ENCODE measurements at regions not wholly inside any gene's neighbourhood (a gene's known extent, or its start where the extent isn't known, plus 50 kb on each side); places are given as distances from the start of the nearest gene placed in this dataset.
"Not testable (repeated sequence)": the region's sequence is repeated elsewhere in the genome, so short reads cannot be mapped to it uniquely, and the experiment has no call there.

GRCh38 chr15:32536507-32537172 lies 56.6 kb upstream of the GOLGA8N start:
- intact Hi-C loops (cut with micrococcal nuclease; ENCODE audit: unreplicated experiment); DNase-seq (ENCODE audit: low read depth, low spot score); H3K9me3 ChIP-seq (ENCODE audit: control insufficient read depth, insufficient read depth, low read depth, low read length); H3K4me1 ChIP-seq (ENCODE audit: control insufficient read depth, insufficient read depth, low read length); POLR2A ChIA-PET; in situ Hi-C loops (cut with HindIII; ENCODE audit: low pct_unique_long_range_greater_than_20kb, low sequenced_read_pairs); CTCF ChIA-PET; H3K36me3 ChIP-seq (ENCODE audit: control insufficient read depth, insufficient read depth, low read length); H3K27me3 ChIP-seq (ENCODE audit: control insufficient read depth, insufficient read depth, low read length); BruUV-seq (replicated peaks): not testable (repeated sequence)
- Histone ChIP-seq H3K27ac (ENCODE audit: low read length) (peak overlapping the region; percentile 61), H3K4me3 (ENCODE audit: low read depth in 2 of 2, low read length in 2 of 2) (peak overlapping the region; percentile 41 to 53)
- ATAC-seq = peak; percentile 100

GRCh38 chr15:32536057-32536493 lies 57.2 kb upstream of the GOLGA8N start:
- not testable (repeated sequence) for H3K4me3 ChIP-seq (ENCODE audit: low read depth in 2 of 2, low read length in 2 of 2)

GRCh38 chr15:32535150-32535898 lies 57.9 kb upstream of the GOLGA8N start:
- BruUV-seq (replicated peaks); H3K9me3 ChIP-seq (ENCODE audit: control insufficient read depth, insufficient read depth, low read depth, low read length); H3K4me3 ChIP-seq (ENCODE audit: low read depth in 2 of 2, low read length in 2 of 2); ATAC-seq; H3K4me1 ChIP-seq (ENCODE audit: control insufficient read depth, insufficient read depth, low read length); in situ Hi-C loops (cut with HindIII; ENCODE audit: low pct_unique_long_range_greater_than_20kb, low sequenced_read_pairs); DNase-seq (ENCODE audit: low read depth, low spot score); intact Hi-C loops (cut with micrococcal nuclease; ENCODE audit: unreplicated experiment); H3K36me3 ChIP-seq (ENCODE audit: control insufficient read depth, insufficient read depth, low read length); CTCF ChIA-PET; H3K27ac ChIP-seq (ENCODE audit: low read length); H3K27me3 ChIP-seq (ENCODE audit: control insufficient read depth, insufficient read depth, low read length); POLR2A ChIA-PET: not testable (repeated sequence)

More at GRCh38 chr15:32536057-32536493, 57.2 kb upstream of the GOLGA8N start:
- BruUV-seq (replicated peaks); H3K27me3 ChIP-seq (ENCODE audit: control insufficient read depth, insufficient read depth, low read length); H3K4me1 ChIP-seq (ENCODE audit: control insufficient read depth, insufficient read depth, low read length); intact Hi-C loops (cut with micrococcal nuclease; ENCODE audit: unreplicated experiment); DNase-seq (ENCODE audit: low read depth, low spot score); H3K27ac ChIP-seq (ENCODE audit: low read length); in situ Hi-C loops (cut with HindIII; ENCODE audit: low pct_unique_long_range_greater_than_20kb, low sequenced_read_pairs); POLR2A ChIA-PET; H3K9me3 ChIP-seq (ENCODE audit: control insufficient read depth, insufficient read depth, low read depth, low read length); H3K36me3 ChIP-seq (ENCODE audit: control insufficient read depth, insufficient read depth, low read length); CTCF ChIA-PET: not testable (repeated sequence)
- ATAC-seq = peak; percentile 69

- H3K9me3 ChIP-seq (ENCODE audit: control insufficient read depth, insufficient read depth, low read depth, low read length); intact Hi-C loops (cut with micrococcal nuclease; ENCODE audit: unreplicated experiment); H3K4me1 ChIP-seq (ENCODE audit: control insufficient read depth, insufficient read depth, low read length); DNase-seq (ENCODE audit: low read depth, low spot score); BruUV-seq (replicated peaks); H3K36me3 ChIP-seq (ENCODE audit: control insufficient read depth, insufficient read depth, low read length); H3K4me3 ChIP-seq (ENCODE audit: low read depth in 2 of 2, low read length in 2 of 2); H3K27me3 ChIP-seq (ENCODE audit: control insufficient read depth, insufficient read depth, low read length); POLR2A ChIA-PET; ATAC-seq; CTCF ChIA-PET; H3K27ac ChIP-seq (ENCODE audit: low read length); in situ Hi-C loops (cut with HindIII; ENCODE audit: low pct_unique_long_range_greater_than_20kb, low sequenced_read_pairs): not testable (repeated sequence)
Observed at GRCh38 chr15:32522900-32523299, 67.5 kb upstream of the GOLGA8O start.

- in situ Hi-C loops (cut with HindIII; ENCODE audit: low pct_unique_long_range_greater_than_20kb, low sequenced_read_pairs); H3K36me3 ChIP-seq (ENCODE audit: control insufficient read depth, insufficient read depth, low read length); H3K27me3 ChIP-seq (ENCODE audit: control insufficient read depth, insufficient read depth, low read length); intact Hi-C loops (cut with micrococcal nuclease; ENCODE audit: unreplicated experiment); BruUV-seq (replicated peaks); CTCF ChIA-PET; H3K27ac ChIP-seq (ENCODE audit: low read length); POLR2A ChIA-PET; DNase-seq (ENCODE audit: low read depth, low spot score); H3K4me3 ChIP-seq (ENCODE audit: low read depth in 2 of 2, low read length in 2 of 2); H3K4me1 ChIP-seq (ENCODE audit: control insufficient read depth, insufficient read depth, low read length); ATAC-seq; H3K9me3 ChIP-seq (ENCODE audit: control insufficient read depth, insufficient read depth, low read depth, low read length): not testable (repeated sequence)
Observed at GRCh38 chr15:32522421-32522820, 67.0 kb upstream of the GOLGA8O start.

GRCh38 chr15:32518976-32519375 lies 63.5 kb upstream of the GOLGA8O start:
- H3K4me1 ChIP-seq (ENCODE audit: control insufficient read depth, insufficient read depth, low read length); H3K9me3 ChIP-seq (ENCODE audit: control insufficient read depth, insufficient read depth, low read depth, low read length); in situ Hi-C loops (cut with HindIII; ENCODE audit: low pct_unique_long_range_greater_than_20kb, low sequenced_read_pairs); H3K4me3 ChIP-seq (ENCODE audit: low read depth in 2 of 2, low read length in 2 of 2); H3K36me3 ChIP-seq (ENCODE audit: control insufficient read depth, insufficient read depth, low read length); CTCF ChIA-PET; H3K27me3 ChIP-seq (ENCODE audit: control insufficient read depth, insufficient read depth, low read length); intact Hi-C loops (cut with micrococcal nuclease; ENCODE audit: unreplicated experiment); POLR2A ChIA-PET; H3K27ac ChIP-seq (ENCODE audit: low read length); ATAC-seq; DNase-seq (ENCODE audit: low read depth, low spot score): not testable (repeated sequence)
- TSS peak; percentile 44 for BruUV-seq (replicated peaks)

- DNase-seq (ENCODE audit: low read depth, low spot score); intact Hi-C loops (cut with micrococcal nuclease; ENCODE audit: unreplicated experiment); H3K4me3 ChIP-seq (ENCODE audit: low read depth in 2 of 2, low read length in 2 of 2): not testable (repeated sequence)
Observed at GRCh38 chr15:32518013-32518412, 62.6 kb upstream of the GOLGA8O start.

More at GRCh38 chr15:32518013-32518412, 62.6 kb upstream of the GOLGA8O start:
- H3K36me3 ChIP-seq (ENCODE audit: control insufficient read depth, insufficient read depth, low read length); H3K27me3 ChIP-seq (ENCODE audit: control insufficient read depth, insufficient read depth, low read length); ATAC-seq; H3K9me3 ChIP-seq (ENCODE audit: control insufficient read depth, insufficient read depth, low read depth, low read length); CTCF ChIA-PET; BruUV-seq (replicated peaks); H3K4me1 ChIP-seq (ENCODE audit: control insufficient read depth, insufficient read depth, low read length); in situ Hi-C loops (cut with HindIII; ENCODE audit: low pct_unique_long_range_greater_than_20kb, low sequenced_read_pairs); H3K27ac ChIP-seq (ENCODE audit: low read length); POLR2A ChIA-PET: not testable (repeated sequence)
